DMS 273 (cell line): ENCODE measurements at regions not wholly inside any gene's neighbourhood (a gene's known extent, or its start where the extent isn't known, plus 50 kb on each side); places are given as distances from the start of the nearest gene placed in this dataset.
"Not testable (repeated sequence)": the region's sequence is repeated elsewhere in the genome, so short reads cannot be mapped to it uniquely, and the experiment has no call there.

Experiments used
- DNase-seq: peaks from one replicate; lab custom pipeline; 2025; ENCODE audit not compliant: unreplicated experiment; lab: John Stamatoyannopoulos, UW

DNA sequence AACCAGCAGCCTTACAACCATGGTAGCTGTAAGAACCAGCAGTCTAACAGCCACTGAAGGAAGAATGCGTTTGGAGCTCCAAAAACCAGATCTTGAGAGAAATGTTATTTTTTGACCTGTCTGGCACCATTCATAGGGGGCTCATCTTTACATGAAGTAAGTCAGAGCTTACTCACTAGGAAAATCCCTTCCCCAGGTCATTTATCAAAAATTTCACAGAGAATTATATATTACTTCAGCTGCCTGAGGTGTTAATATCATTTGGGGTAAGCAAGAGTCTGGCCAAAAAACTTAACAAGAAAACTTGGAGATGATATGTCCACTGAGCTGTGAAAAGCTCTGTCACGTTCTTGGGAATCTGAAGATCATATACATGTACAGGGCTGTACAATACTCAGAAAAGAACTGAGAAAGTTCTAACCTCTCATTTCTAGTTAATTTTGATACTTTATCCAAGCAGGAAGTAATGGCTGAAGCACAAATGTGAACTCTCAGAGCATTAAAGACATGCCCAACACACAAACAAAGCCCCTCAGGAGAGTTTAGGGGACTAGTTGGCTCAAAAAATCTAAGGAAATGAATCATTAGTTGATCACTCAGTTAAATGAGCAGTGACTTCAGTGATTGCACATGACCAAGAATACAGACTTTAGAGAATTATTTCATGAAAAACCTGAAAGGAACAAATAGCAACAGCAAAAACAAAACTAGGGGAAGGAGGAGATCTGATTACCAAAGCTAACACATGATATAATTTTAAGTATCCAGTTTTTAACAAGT is 681.1 kb downstream of the LTN1 start:
- DNase-seq: no peak

- DNase-seq: no peak
Observed at GRCh38 chr21:28310711-28311110, 682.0 kb downstream of the LTN1 start.

GRCh38 chr21:28310171-28310685 is 682.4 kb downstream of the LTN1 start:
- no peak for DNase-seq

- DNase-seq: no peak
Observed at GRCh38 chr21:28309596-28309995, 683.1 kb downstream of the LTN1 start.

DNA sequence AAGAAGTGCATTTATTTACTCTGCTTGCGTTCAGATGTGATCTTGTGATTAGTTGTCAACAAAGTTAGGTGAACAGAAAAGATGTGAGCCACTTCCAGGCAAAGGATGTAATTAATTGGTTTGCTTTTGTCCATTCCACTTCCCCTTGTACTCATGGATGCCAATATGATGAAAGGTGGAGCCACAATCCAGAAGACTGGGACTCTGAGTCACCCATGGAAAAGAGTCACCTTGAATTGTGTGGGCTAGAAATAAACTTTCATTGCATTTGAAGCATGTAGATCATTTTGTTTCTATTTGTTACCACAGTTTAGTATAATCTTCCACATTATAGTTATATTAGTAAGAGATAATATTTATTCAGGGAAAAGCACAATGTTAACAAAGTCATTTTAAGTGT is 684.2 kb downstream of the LTN1 start:
- no peak for DNase-seq

- DNase-seq: no peak
Observed at GRCh38 chr21:28299946-28300345, 692.7 kb downstream of the LTN1 start.

DNA sequence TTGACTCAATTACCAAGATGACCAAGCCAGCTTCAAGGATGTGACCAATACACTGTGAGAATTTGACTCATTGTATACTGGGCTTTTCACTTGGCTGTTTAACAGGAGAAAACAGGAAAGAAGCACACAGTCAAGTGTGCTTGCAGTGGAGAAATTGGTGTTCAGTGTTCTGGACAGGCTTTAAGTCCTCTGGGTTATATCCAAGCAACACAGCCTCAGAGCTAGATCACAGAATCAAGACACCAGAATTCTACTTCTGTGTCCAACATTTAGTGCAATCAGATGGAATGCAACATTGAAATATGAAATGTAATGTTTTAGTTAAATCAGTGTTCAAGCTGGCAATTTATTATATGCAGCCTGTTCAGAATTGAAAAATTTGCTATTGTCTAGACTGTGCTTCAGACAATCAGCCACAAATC is 694.4 kb downstream of the LTN1 start:
- DNase-seq: no peak

DNA sequence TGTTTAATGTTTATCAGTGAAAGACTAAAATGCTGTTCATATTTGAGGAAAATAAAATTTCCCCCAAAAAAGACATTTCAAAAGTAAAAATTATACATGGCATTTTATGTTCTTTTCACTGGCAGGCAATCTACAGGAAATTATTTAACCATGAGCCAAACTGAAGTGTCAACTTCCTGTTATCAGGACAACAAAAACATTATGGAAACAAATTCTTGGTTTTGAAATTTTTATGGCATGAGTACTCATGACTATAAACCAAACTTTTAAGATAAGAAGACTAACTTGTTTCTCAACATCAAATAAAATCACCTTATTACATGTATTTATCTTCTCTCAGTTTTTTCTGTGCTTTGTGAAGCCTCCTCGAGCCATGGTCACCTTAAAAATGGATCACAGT is 698.6 kb downstream of the LTN1 start:
- no peak for DNase-seq

DNA sequence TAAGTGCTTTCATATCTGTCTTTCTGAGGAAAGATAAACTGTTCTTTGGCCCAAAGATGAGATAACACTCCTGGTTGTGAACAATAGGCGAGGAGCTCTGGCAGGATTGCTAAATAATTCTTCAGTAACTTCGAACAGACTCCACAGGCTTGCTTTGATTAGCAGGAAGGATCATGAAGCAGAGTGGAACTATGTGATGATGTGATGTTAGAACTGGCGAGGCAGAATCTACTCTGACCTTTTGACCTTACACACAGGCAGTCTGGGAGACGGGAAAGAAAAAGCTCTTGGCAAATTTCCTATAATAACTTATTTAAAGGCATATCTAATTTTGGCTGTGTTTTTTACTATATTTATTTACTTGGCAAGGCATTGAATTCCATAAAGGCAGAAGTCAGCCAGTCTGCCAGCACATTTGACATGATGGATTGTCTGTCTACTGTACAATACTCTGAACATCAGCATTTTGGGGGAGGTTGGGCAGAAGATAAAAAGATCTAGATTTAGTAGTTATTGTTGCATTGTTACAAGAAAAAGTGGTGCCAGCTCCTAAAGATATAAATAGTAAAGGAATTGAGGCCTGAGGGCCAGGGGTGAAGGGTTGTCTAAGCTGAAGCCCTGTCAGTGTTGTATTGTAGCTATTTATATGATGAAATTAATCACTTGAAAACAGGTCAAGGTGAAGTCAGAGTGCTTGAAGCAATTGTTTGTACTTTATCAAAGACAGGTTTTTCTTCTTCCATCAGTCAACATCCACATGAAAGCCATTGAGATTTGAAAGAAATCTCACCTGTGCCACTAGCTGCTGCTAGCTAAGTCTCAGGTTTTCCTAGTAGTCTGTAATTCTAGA is 708.8 kb downstream of the LTN1 start:
- no peak for DNase-seq

DNA sequence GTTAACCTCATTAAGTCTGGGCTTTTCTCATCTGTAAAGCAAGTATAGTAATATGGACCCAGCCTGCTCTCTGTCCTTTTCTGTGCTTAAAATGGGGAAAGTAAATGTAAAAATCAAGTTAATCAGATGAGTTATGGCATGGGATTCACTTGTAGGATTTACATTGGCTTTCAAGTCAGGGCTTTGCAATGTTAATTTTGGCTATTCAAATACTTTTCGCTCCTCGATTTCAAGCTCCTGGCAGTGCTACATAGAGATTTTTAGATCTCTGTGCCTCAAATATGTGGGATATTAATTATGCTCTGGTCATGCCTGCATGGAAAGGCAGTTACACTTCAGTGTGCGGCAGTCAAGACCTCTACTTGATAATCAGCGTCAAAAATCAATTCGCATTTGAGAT is 709.8 kb downstream of the LTN1 start:
- DNase-seq: no peak

DNA sequence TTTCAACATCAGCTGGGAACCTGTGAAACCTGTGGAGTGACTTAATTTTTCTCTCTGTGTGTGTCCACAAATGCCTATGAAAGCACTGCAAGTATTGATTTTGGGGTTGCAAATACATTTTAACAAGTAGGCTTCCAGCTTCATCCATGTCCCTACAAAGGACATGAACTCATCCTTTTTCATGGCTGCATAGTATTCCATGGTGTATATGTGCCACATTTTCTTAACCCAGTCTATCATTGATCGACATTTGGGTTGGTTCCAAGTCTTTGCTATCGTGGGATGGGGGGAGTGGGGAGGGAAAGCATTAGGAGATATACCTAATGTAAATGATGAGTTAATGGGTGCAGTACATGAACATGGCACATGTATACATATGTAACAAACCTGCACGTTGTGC is 711.3 kb downstream of the LTN1 start:
- DNase-seq: not testable (repeated sequence)

DNA sequence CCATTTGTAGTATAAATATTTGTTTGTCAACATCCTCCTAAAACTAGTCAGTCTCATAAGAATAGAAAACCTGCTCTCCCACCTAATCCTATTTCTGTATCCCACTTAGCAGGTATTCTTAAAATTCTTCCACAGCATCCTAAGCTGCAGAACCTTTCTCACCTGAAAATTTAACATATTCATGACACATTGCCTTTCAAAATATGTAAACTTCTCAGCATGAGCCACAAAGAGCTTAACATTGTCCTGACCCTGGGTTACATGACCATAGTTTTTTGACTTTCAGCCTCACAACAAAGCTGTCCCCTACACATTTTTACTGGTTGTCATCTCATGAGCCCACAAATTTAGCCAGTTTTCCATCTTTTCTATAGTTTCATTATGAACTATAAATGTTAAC is 712.1 kb downstream of the LTN1 start:
- no peak for DNase-seq

GRCh38 chr21:28277324-28277723 is 715.4 kb downstream of the LTN1 start:
- no peak for DNase-seq

DNA sequence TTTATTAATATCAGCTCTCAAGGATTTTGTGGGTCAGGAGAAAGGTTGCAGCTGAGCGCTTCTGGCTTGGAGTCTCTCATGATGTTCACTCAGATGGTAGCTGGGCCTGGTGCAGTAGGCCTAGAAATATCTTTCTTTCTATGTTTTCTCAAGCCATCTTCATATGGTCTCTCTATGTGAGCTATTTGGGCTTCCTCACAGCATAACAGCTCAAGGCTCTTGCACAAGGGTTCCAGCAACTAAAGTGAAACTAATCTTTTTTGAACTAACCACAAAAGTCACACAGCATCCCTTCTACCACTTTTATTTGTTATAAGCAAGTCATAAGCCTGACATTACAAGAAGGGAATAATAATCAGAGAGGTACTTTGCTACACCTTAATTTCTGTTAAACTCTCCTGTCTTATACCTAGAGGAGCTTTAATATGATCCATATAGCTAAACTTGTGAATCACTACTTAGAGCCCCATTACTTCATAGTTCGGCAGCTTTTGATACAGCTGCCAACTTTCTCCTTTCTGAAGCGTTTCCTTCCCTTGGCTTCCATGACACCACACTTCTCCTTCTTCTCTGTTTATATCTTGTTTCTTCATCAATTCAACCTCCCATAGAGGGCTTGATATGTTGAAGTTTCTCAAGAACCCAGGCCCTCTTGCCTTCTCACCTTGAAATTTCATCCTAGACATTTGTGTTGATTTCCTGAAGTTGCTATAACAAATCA is 720.2 kb downstream of the LTN1 start:
- DNase-seq: no peak

- no peak for DNase-seq
Observed at GRCh38 chr21:28269173-28269572, 723.5 kb downstream of the LTN1 start.

DNA sequence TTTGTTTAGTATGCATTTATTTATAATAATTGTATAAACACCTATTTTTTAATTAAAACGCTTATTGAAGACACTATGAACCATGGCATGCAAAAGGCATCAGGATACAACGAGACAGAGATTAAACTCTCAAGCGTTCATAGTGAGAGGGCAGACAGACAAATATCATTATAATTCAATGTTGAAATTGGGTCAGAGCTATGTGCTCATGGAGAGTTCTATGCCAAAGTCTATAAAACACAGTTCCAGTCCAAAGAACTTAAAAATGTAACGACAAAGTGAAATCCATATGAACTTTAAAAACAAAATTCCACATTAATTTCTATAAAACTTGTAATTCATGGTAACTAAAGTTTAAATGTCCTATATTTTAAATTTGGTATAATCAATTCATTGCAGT is 724.0 kb downstream of the LTN1 start:
- DNase-seq: no peak

DNA sequence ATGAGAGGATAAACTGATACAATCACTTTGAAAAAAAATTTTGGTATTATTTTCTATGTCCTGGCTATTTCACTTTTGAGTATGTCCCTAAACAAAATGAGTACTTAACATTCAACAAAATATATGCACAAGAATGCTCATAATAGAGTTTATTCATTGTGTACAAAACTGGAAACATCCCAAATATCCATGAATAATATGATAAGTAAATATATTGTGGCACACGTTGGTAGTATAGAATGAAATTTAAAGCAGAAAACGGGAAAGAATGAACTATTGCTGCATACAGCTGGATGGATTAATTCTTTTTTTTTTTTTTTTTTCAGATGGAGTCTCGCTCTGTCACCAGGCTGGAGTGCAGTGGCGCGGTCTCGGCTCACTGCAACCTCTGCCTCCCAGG is 725.2 kb downstream of the LTN1 start:
- DNase-seq: no peak

- DNase-seq: no peak
Observed at GRCh38 chr21:28266061-28266460, 726.6 kb downstream of the LTN1 start.

- DNase-seq: no peak
Observed at GRCh38 chr21:28263974-28264373, 728.7 kb downstream of the LTN1 start.

DNA sequence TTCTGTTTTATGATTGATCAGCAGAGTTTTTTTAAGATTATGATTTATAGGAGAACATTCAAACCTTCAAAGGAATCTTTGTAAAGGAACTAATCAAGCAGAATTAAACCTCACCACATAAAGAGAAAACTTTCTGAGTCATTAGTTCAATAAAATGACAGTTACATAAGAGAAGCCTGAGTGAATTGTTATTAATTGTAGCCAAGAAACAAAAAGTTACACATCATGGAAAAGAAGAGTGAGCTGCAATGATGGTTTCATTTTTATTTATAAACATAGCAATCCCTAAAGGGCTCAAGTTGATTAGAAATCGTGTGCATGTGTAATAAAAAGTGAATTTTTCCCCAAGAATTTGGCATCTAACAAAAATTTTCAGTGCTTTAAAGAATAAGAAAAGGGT is 731.4 kb downstream of the LTN1 start:
- DNase-seq: no peak

DNA sequence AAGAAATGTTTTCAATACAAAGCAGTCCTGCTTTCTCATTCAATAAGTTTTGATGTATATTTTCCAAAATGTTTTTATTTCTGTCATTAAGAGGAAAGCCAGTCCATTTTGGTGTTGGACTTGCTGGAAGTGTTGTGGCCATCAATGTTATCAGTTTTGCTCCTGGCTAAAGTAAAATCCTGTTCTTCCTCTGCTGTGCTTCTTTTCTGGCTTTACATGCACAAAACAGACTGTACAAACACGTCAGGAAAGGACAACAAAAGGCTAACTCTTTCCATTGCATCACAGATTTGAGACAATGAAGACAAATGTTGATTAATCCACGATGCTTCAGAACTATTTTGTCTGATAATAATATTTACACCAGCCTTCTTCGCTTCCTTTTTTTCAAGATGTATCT is 735.4 kb downstream of the LTN1 start:
- no peak for DNase-seq

GRCh38 chr21:28256837-28257236 is 735.8 kb downstream of the LTN1 start:
- no peak for DNase-seq
